ENCODE measurements at regions not wholly inside any gene's neighbourhood (a gene's known extent, or its start where the extent isn't known, plus 50 kb on each side); places are given as distances from the start of the nearest gene placed in this dataset.
A peak's percentile ranks its signal among the peaks of the same experiment; 100 is the strongest.

- no peak for DNase-seq
Observed at GRCh38 chr11:116551576-116551975, 221.2 kb downstream of the BUD13 start.

GRCh38 chr11:116548256-116548655 is 224.5 kb downstream of the BUD13 start:
- no peak for DNase-seq

DNA sequence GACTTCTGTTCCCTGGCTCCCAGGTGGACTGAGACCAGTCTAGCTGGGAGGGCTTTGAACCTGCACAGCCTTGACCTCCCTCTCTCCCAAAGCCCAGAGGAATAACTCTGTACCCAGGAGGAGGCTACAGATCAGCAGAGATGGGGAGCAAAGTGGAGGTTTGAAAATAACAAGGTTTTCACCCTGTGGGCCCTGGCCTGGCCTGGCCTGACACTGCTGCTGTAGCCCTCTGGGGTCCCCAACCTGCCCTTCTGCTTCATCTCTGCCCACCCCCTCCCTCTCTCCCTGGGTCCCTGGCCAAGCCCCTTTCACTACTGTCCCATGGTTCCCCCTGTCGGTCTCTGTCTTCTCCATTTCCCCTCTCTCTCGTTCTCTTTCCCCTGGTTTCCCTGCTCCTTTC is 225.2 kb downstream of the BUD13 start:
- DNase-seq, result no peak

DNA sequence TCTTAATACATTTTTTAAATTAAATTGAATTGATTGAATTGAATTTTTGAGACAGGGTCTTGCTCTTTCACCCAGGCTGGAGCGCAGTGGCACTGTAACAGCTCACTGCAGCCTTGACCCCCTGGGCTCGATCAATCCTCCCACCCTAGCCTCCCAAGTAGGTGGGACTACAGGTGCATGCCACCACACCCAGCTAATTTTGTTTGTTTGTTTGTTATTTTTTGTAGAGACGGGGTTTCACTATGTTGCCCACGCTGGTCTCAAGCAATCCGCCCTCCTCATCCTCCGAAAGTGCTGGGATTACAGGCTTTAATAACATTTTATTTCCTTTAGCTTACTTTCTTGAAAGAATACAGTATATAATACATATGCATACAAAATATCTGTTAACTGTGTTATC is 226.9 kb downstream of the BUD13 start:
- no peak for DNase-seq

GRCh38 chr11:116544721-116545120 is 228.1 kb downstream of the BUD13 start:
- DNase-seq, result no peak

GRCh38 chr11:116543911-116544475 is 228.8 kb downstream of the BUD13 start:
- no peak for DNase-seq

DNA sequence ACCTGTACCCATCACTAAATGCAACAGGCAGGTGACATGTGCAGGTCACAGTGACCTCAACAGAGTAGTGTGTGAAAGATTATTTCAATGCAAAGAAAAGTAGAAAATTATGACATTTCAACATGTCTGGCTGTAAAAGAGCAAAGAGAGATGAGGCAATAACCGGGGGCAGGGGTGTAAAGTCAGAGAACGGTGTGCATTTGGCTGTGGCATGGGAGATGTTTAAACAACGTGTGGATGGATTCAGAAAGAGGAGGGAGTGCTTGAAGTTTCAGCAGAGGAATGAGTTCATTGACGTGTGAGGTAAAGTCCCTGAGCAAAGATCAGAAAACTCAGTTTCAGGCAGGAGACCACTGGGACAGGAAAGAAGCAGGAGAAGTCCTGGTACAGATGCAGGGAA is 229.7 kb downstream of the BUD13 start:
- DNase-seq, result no peak

- DNase-seq, result no peak
Observed at GRCh38 chr11:116542406-116542805, 230.4 kb downstream of the BUD13 start.

DNA sequence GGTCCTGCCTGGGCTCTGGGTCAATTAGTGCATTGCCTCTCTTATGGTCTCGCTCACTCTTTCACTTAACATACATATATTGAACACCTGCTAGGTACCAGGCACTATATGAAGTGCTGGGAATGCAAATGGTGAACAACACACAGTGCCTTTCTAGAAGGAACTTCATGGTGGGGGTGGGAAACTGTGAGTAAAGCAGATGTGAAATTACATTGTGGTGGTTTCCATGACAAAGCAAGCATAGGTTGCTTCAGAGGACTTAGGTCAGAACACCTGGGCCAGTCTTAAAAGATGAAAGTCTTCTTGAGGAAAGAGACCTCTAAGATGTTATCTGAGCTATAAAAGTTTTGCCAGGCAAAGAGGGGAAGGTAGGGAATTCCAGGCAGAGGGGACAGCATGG is 231.3 kb downstream of the BUD13 start:
- DNase-seq, result peak; percentile 14

DNA sequence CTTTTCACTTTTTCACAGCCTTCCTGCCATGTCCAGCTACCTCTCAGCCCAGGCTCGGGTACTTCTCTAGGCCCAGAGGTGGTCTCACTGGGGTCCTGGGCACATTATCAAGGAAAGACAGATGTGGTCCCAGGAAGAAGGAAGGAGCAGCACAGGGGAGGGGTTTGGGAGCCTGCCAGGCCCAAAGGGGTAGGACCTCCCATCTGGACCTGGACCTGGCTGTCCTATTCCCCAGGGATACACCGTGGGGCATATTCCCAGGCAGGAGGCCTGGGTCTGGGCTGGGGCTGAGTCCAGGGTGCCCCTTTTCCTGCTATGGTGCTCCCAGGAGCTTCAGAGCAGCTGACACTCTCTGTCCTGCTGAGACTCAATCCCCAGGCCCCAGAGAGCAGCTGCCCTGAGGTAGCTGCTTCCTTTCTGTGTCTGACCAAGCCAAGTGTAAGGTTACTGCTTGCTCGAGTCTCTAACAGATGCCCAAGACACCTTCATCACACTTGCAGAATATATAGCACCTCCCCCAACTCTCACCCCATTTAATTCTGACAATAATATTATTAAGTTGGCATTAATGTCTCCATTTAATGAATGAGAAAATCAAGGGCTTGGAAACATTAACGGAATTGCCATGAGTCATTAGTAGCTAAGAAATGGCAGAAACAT is 232.0 kb downstream of the BUD13 start:
- DNase-seq, result no peak

GRCh38 chr11:116539836-116540418 is 232.9 kb downstream of the BUD13 start:
- DNase-seq, result no peak

GRCh38 chr11:116539211-116539610 is 233.6 kb downstream of the BUD13 start:
- no peak for DNase-seq

GRCh38 chr11:116538677-116539076 is 234.1 kb downstream of the BUD13 start:
- DNase-seq, result no peak

- no peak for DNase-seq
Observed at GRCh38 chr11:116537709-116538108, 235.1 kb downstream of the BUD13 start.

DNA sequence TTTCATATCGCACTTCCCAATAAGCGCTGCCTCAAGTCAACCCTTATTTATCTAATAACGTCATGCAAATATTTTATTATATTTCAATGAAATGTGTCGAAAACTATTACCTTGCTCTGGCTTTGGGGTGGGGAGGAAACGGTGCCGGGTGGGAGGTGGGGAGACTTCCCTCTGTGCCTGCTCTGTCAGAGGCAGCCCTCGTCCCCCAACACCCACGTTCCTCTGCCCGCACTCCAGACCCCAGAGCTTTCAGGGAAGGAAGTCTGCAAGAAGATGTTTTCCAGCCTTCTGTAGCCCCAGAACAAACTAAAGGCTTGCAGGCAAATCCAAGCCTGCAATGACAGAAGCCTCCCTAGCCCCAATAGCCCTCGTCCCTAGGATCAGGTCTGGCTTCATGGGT is 235.7 kb downstream of the BUD13 start:
- DNase-seq, result no peak

- DNase-seq, result no peak
Observed at GRCh38 chr11:116536416-116536815, 236.4 kb downstream of the BUD13 start.

- no peak for DNase-seq
Observed at GRCh38 chr11:116535994-116536393, 236.8 kb downstream of the BUD13 start.

GRCh38 chr11:116535120-116535519 is 237.7 kb downstream of the BUD13 start:
- no peak for DNase-seq

GRCh38 chr11:116534270-116534975 is 238.4 kb downstream of the BUD13 start:
- DNase-seq, result no peak

DNA sequence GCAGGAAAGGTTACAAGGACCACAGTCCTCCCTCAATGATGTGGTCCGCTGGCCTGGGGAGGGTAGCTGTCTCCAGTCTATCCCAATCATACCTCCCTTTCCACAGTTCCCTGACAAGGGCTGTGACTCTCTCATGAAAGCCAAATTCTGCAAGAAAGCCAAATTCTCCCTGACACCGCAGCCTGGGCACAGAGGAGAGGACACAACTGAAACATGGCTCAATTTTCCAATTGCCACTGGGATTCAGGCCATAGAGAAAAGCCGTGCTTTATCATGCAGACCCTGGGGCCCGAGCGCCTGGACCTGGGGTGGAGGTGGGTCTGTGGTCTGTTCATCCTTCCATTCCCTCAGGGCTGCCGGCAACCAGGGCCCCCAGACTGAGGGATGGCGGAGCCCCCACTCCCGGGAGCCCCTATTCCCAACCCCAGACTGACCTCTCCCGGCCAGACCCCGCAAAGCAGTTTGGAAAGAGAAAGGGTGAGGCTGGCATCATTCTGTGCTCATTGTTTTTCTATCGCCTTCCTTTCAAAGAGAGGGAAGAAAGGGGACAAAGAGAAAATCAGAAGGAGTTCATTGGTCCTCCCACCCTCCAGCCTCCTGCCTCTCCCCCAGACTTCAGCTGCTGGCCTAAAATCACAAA is 239.5 kb downstream of the BUD13 start:
- no peak for DNase-seq

DNA sequence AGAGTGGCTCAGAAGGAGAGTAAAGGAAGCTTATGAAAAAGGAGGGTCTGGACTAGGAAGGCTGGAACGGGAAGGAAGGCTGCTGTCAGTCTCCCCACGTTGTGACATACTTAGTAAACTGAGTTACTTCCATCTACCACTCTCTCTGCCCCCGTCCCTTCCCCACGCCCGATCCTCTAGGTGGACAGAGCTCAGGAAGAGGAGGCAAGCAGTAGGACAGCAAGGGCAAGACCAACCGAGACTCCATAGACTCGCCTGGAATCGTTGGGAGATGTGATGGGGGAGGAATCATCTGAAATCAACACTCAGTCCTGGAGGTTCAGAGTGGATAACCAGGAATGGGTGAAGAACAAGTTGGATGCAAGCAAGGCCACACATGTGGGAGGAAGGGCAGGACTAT is 240.7 kb downstream of the BUD13 start:
- no peak for DNase-seq

DNA sequence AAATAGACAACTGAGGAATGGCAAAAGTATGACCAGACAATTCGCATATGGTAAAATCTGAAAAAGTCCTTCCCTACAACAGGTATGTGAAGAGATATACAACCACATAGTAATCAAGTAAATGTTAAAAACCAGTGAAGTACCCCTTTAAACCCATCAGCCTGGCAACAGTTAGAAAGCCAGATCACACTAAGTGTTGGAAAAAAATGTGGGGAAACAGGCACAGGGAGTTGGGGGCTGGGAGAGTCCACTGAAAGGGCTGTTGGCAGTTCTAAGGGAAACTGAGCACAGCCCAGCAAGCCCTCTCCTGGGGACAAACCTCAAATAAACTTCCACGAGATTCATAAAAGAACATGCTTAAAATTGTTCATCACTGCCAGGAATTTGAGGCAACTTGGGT is 242.1 kb downstream of the BUD13 start:
- no peak for DNase-seq

DNA sequence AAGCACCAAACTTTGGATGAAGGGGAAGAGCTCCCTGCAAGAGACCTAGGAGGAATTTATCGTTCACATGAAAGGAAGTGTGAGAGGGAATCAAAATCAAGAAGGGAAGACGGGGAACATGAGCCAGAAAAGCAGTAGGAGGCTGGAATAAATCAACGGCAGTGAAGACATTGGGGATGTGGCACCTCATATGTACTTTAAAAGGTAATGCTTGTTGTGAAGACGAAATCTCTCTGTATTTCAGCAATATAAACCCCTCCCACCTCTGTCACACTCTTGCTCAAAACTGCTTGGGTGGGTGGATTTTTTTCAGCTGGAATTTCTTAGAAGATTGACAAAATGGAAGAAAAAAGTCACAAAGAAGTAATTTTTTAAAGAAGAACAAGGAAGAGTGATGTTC is 243.5 kb downstream of the BUD13 start:
- DNase-seq, result no peak

Data from RPMI8226 (cell line).